Mammary epithelial cell (primary cell): ENCODE measurements at regions not wholly inside any gene's neighbourhood (a gene's known extent, or its start where the extent isn't known, plus 50 kb on each side); places are given as distances from the start of the nearest gene placed in this dataset.

ENCODE experiments used
- EZH2 ChIP-seq: IDR thresholded peaks from 2 replicates; pipeline ENCODE4 v1.6.1; 2012; ENCODE audit warnings: low read length, inconsistent platforms, borderline replicate concordance
- TF ChIP-seq, protein P1 (sequence below), 2 donors: IDR thresholded peaks in 1 of 2; conservative IDR thresholded peaks in 1 of 2; 2 replicates each; pipeline ENCODE4 v1.5.1; 2011 to 2012; ENCODE audit warnings: inconsistent platforms in 2 of 2, low read length in 2 of 2, mild to moderate bottlenecking in 2 of 2, control low read depth in 1 of 2, low read depth in 1 of 2; ENCODE audit not compliant: insufficient read depth in 1 of 2; ENCODE audit errors: extremely low read depth in 1 of 2

DNA sequence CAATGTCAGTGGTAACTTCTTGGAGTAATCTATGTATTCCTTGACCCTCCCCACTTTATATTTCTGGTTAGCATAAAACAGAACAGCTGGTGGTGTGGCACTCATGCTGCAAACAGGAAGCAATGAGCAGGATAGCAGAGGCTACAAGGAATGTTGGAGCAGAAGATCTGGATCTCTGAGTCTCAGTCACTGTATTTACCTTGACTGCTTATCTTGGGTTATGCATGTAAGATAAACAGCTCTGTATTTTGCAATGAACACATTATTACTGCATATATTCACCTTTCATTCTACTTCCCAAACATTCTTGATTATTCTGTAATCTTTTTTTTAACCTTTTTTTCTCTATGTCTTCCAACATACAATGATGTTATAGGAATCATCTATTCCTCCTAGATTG is 977.9 kb upstream of the CNTNAP5 start:
- TF ChIP-seq, protein P1, sequence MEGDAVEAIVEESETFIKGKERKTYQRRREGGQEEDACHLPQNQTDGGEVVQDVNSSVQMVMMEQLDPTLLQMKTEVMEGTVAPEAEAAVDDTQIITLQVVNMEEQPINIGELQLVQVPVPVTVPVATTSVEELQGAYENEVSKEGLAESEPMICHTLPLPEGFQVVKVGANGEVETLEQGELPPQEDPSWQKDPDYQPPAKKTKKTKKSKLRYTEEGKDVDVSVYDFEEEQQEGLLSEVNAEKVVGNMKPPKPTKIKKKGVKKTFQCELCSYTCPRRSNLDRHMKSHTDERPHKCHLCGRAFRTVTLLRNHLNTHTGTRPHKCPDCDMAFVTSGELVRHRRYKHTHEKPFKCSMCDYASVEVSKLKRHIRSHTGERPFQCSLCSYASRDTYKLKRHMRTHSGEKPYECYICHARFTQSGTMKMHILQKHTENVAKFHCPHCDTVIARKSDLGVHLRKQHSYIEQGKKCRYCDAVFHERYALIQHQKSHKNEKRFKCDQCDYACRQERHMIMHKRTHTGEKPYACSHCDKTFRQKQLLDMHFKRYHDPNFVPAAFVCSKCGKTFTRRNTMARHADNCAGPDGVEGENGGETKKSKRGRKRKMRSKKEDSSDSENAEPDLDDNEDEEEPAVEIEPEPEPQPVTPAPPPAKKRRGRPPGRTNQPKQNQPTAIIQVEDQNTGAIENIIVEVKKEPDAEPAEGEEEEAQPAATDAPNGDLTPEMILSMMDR (conservative IDR thresholded peaks at IDR 0.05 in 1 of 2, IDR thresholded peaks at IDR 0.05 in 1 of 2; ENCODE audit: extremely low read depth in 1 of 2, insufficient read depth in 1 of 2, low read depth in 1 of 2, low read length in 2 of 2): no peak
- TF ChIP-seq EZH2: no peak
